PC-3 (cell line): ENCODE measurements at regions not wholly inside any gene's neighbourhood (a gene's known extent, or its start where the extent isn't known, plus 50 kb on each side); places are given as distances from the start of the nearest gene placed in this dataset.

Experiments used
- ATAC-seq: fragments of 200-7000 bp; cut with Tn5 transposase; 2 replicates; pipeline ENCODE4 v1.9.1; 2020; ENCODE audit warnings: mild to moderate bottlenecking, moderate library complexity
- BruUV-seq: library from RNA; stranded (reverse); fragments of 400-500 nt; replicated peaks from 2 replicates; lab custom pipeline; 2021; lab: Mats Ljungman, UMichigan
- CTCF ChIA-PET: fragments of 300-600 bp; sonication (Branson Sonifier 250); formaldehyde crosslinking; loops from one replicate; lab custom pipeline; 2022; ENCODE audit warnings: antibody characterized with exemption; lab: Charles Lee
- POLR2A ChIA-PET: fragments of 300-600 bp; sonication (Branson Sonifier 250); formaldehyde crosslinking; loops from one replicate; lab custom pipeline; 2022; ENCODE audit warnings: antibody characterized with exemption; ENCODE audit not compliant: unreplicated experiment; lab: Charles Lee
- DNase-seq: peaks from one replicate; pipeline ENCODE4 v3.0.0-alpha.2; 2015
- H2AFZ ChIP-seq: fragments of 300-600 bp; sonication (generic); 2 replicates; pipeline ENCODE4 v1.6.0; 2016; ENCODE audit warnings: antibody characterized with exemption, low read length
- H3F3A ChIP-seq: fragments of 300-600 bp; sonication (generic); one replicate; pipeline ENCODE4 v1.6.0; 2017; ENCODE audit warnings: antibody characterized with exemption, low read length, control low read depth, mild to moderate bottlenecking; ENCODE audit not compliant: unreplicated experiment
- H3K27ac ChIP-seq: fragments of 300-600 bp; sonication (generic); 2 replicates; pipeline ENCODE4 v1.5.1; 2016; ENCODE audit warnings: mild to moderate bottlenecking, low read length
- H3K27me3 ChIP-seq: fragments of 300-600 bp; sonication (generic); 2 replicates; pipeline ENCODE4 v1.6.1; 2016; ENCODE audit warnings: low read length, mixed read lengths
- H3K36me3 ChIP-seq: fragments of 300-600 bp; sonication (generic); 2 replicates; pipeline ENCODE4 v1.6.1; 2016; ENCODE audit warnings: low read depth, mixed run types, low read length, mixed read lengths
- H3K4me1 ChIP-seq: fragments of 300-600 bp; sonication (generic); 2 replicates; pipeline ENCODE4 v1.5.1; 2016; ENCODE audit warnings: low read length; ENCODE audit not compliant: insufficient read depth
- H3K4me2 ChIP-seq: fragments of 300-600 bp; sonication (generic); 2 replicates; pipeline ENCODE4 v1.6.0; 2016; ENCODE audit warnings: low read length
- H3K4me3 ChIP-seq: fragments of 300-600 bp; sonication (generic); 2 replicates; pipeline ENCODE4 v1.5.1; 2016; ENCODE audit warnings: mild to moderate bottlenecking, low read length, mixed read lengths
- H3K79me2 ChIP-seq: fragments of 300-600 bp; sonication (generic); 2 replicates; pipeline ENCODE4 v1.6.1; 2017; ENCODE audit warnings: low read length, mixed read lengths
- H3K9ac ChIP-seq: fragments of 300-600 bp; sonication (generic); 2 replicates; pipeline ENCODE4 v1.6.0; 2016; ENCODE audit warnings: mild to moderate bottlenecking, low read length
- H3K9me2 ChIP-seq: fragments of 300-600 bp; sonication (generic); replicated peaks from 2 replicates; pipeline ENCODE4 v1.6.1; 2016; ENCODE audit warnings: mixed run types, low read length, mixed read lengths
- H3K9me3 ChIP-seq: fragments of 300-600 bp; sonication (generic); 2 replicates; pipeline ENCODE4 v1.6.1; 2016; ENCODE audit warnings: low read length, mixed read lengths
- H4K20me1 ChIP-seq: fragments of 300-600 bp; sonication (generic); 2 replicates; pipeline ENCODE4 v1.6.1; 2016; ENCODE audit warnings: low read length, mixed read lengths
- CTCF ChIP-seq: fragments of 300-600 bp; sonication (generic); conservative IDR thresholded peaks from 2 replicates; pipeline ENCODE4 v1.5.1; 2017; ENCODE audit warnings: antibody characterized with exemption, low read depth, mild to moderate bottlenecking, low read length
- EZH2 ChIP-seq: fragments of 300-600 bp; sonication (generic); IDR thresholded peaks from one replicate; pipeline ENCODE4 v1.6.1; 2017; ENCODE audit warnings: antibody characterized with exemption, mild to moderate bottlenecking, low read length; ENCODE audit not compliant: unreplicated experiment
- EZH2phosphoT487 ChIP-seq: fragments of 300-600 bp; sonication (generic); IDR thresholded peaks from 2 replicates; pipeline ENCODE4 v1.6.1; 2018; ENCODE audit warnings: mild to moderate bottlenecking, antibody characterized with exemption, low read length, borderline replicate concordance
- intact Hi-C: fragments of 100-400 bp; cut with micrococcal nuclease; formaldehyde crosslinking; loops from 2 replicates; pipeline ENCODE4 v1.9.0; 2023

GRCh38 chr5:175790796-175791195 is 80.6 kb upstream of the CPLX2 start:
- no peak overlapping the region for H3K4me2 ChIP-seq
- TF ChIP-seq EZH2phosphoT487 (no peak), CTCF (no peak), EZH2 (no peak)
- H3K36me3 ChIP-seq, result no peaks in the 10 kb centered on the region
- H3K9me3 ChIP-seq, result no peaks in the 10 kb centered on the region
- BruUV-seq, result no TSS peak
- CTCF ChIA-PET, result no interaction called here
- H3K9me2 ChIP-seq, result no peaks in the 10 kb centered on the region
- H3K4me3 ChIP-seq, result no peak overlapping the region
- no peak overlapping the region for H3K9ac ChIP-seq
- no peak overlapping the region for H3K27ac ChIP-seq
- no peaks in the 10 kb centered on the region for H3K4me1 ChIP-seq
- peaks cover 14% of the 10 kb centered on the region; the same call in 1 of the 2 replicates for H3K27me3 ChIP-seq
- POLR2A ChIA-PET, result no interaction called here
- intact Hi-C loops, result loop anchor here (10.0 kb wide), 1 partner anchor 54 kb away; no protein-coding TSS in a partner anchor
- H4K20me1 ChIP-seq, result no peaks in the 10 kb centered on the region
- H2AFZ ChIP-seq, result no peak overlapping the region
- H3K79me2 ChIP-seq, result no peaks in the 10 kb centered on the region
- no peaks in the 10 kb centered on the region for H3F3A ChIP-seq
- DNase-seq (no peak), ATAC-seq (no peak)

GRCh38 chr5:175795959-175796358 is 75.4 kb upstream of the CPLX2 start:
- POLR2A ChIA-PET, result no interaction called here
- Histone ChIP-seq H3K4me2 (no peak overlapping the region), H3K9me2 (no peaks in the 10 kb centered on the region), H3K27ac (no peak overlapping the region), H3K9ac (no peak overlapping the region), H3K4me3 (no peak overlapping the region), H3K27me3 (peaks cover 12% of the 10 kb centered on the region; the same call in 1 of the 2 replicates), H3F3A (no peaks in the 10 kb centered on the region), H3K9me3 (no peaks in the 10 kb centered on the region), H3K36me3 (no peaks in the 10 kb centered on the region), H3K79me2 (no peaks in the 10 kb centered on the region), H2AFZ (no peak overlapping the region), H3K4me1 (peaks cover 12% of the 10 kb centered on the region; the same call in 1 of the 2 replicates), H4K20me1 (no peaks in the 10 kb centered on the region)
- no TSS peak for BruUV-seq
- intact Hi-C loops, result loop anchor here (2.0 to 10.0 kb wide), 3 partner anchors 19 to 49 kb away; no protein-coding TSS in a partner anchor
- DNase-seq (no peak), ATAC-seq (no peak)
- CTCF ChIA-PET, result no interaction called here
- TF ChIP-seq EZH2 (no peak), EZH2phosphoT487 (no peak), CTCF (no peak)
